ENCODE measurements at regions not wholly inside any gene's neighbourhood (a gene's known extent, or its start where the extent isn't known, plus 50 kb on each side); places are given as distances from the start of the nearest gene placed in this dataset.

- intact Hi-C loops (cut with DNase I) = no loop called here
- peaks cover 0 to 17% (median 0%) of the 10 kb centered on the region in 9 donors for H3K27me3 ChIP-seq
- H3K36me3 ChIP-seq = no peaks in the 10 kb centered on the region
- H3K4me3 ChIP-seq = no peak overlapping the region
- no peaks in the 10 kb centered on the region for H3K9me3 ChIP-seq
- DNase-seq = no peak
- WGBS, 4 donors = 65 to 79% (median 73%) methylated on average over 6 of the region's 6 CpGs
- H3K27ac ChIP-seq = no peak overlapping the region
- H3K4me1 ChIP-seq = no peaks in the 10 kb centered on the region
- no peak for ATAC-seq
- TF ChIP-seq CTCF (IDR thresholded peaks at IDR 0.05) = no peak
- TF ChIP-seq POLR2A (IDR thresholded peaks at IDR 0.05) = no peak
Observed at GRCh38 chr17:34726536-34727384, 147.4 kb downstream of the TMEM132E start.

GRCh38 chr17:34725725-34726124, 146.3 kb downstream of the TMEM132E start:
- TF ChIP-seq POLR2A (IDR thresholded peaks at IDR 0.05) = no peak
- TF ChIP-seq CTCF (IDR thresholded peaks at IDR 0.05) = no peak
- no peak overlapping the region for H3K4me3 ChIP-seq
- H3K27ac ChIP-seq = no peak overlapping the region
- DNase-seq (no peak), ATAC-seq (no peak)
- no peaks in the 10 kb centered on the region for H3K9me3 ChIP-seq
- H3K27me3 ChIP-seq = peaks cover 0 to 20% (median 0%) of the 10 kb centered on the region in 9 donors
- intact Hi-C loops (cut with DNase I) = no loop called here
- no peaks in the 10 kb centered on the region for H3K36me3 ChIP-seq
- 59 to 69% (median 62%) methylated on average over 3 of the region's 3 CpGs for WGBS, 4 donors
- H3K4me1 ChIP-seq = no peaks in the 10 kb centered on the region

- intact Hi-C loops (cut with DNase I) = no loop called here
Observed at GRCh38 chr17:34725008-34725407, 145.6 kb downstream of the TMEM132E start.

More at GRCh38 chr17:34725008-34725407, 145.6 kb downstream of the TMEM132E start:
- 66 to 75% (median 71%) methylated on average over 2 of the region's 2 CpGs for WGBS, 4 donors
- DNase-seq (no peak), ATAC-seq (no peak)
- Histone ChIP-seq H3K9me3 (no peaks in the 10 kb centered on the region), H3K36me3 (no peaks in the 10 kb centered on the region), H3K27me3 (peaks cover 0 to 22% (median 0%) of the 10 kb centered on the region in 9 donors), H3K4me3 (no peak overlapping the region), H3K27ac (no peak overlapping the region), H3K4me1 (no peaks in the 10 kb centered on the region)
- TF ChIP-seq POLR2A (IDR thresholded peaks at IDR 0.05) = no peak
- no peak for TF ChIP-seq CTCF (IDR thresholded peaks at IDR 0.05)
